Stimulated activated naive CD8-positive, alpha-beta T cell treated with anti-CD3 and anti-CD28 coated beads, Interleukin-15, Interleukin-2, amounts not matched to agents 100 U/mL and 50 U/mL, for 24 hours (primary cell): ENCODE measurements at regions not wholly inside any gene's neighbourhood (a gene's known extent, or its start where the extent isn't known, plus 50 kb on each side); places are given as distances from the start of the nearest gene placed in this dataset.
"Not testable (repeated sequence)": the region's sequence is repeated elsewhere in the genome, so short reads cannot be mapped to it uniquely, and the experiment has no call there.

Source experiments
- ATAC-seq: fragments of 150-1000 bp; cut with Tn5 transposase; one replicate; pipeline ENCODE4 v1.10.0; 2021
- DNase-seq: peaks from one replicate; pipeline ENCODE4 v3.0.0; 2021

GRCh38 chr3:26145769-26146168 is 355.9 kb downstream of the OXSM start:
- DNase-seq: no peak
- ATAC-seq: no peak

- DNase-seq, ATAC-seq: not testable (repeated sequence)
Measured at GRCh38 chr3:26157428-26157827, 367.5 kb downstream of the OXSM start.

GRCh38 chr3:26171006-26171405 is 381.1 kb downstream of the OXSM start:
- DNase-seq (no peak), ATAC-seq (no peak)

- no peak for ATAC-seq
- no peak for DNase-seq
Measured at GRCh38 chr3:26191556-26191955, 401.7 kb downstream of the OXSM start.

- no peak for ATAC-seq
- DNase-seq: no peak
Measured at GRCh38 chr3:26193558-26193957, 403.7 kb downstream of the OXSM start.

GRCh38 chr3:26196781-26197180 is 406.9 kb downstream of the OXSM start:
- ATAC-seq: no peak
- DNase-seq: no peak

GRCh38 chr3:26198609-26199008 is 408.7 kb downstream of the OXSM start:
- DNase-seq: no peak
- ATAC-seq: no peak

GRCh38 chr3:26202169-26202568 is 412.3 kb downstream of the OXSM start:
- DNase-seq (no peak), ATAC-seq (no peak)

- ATAC-seq (no peak), DNase-seq (no peak)
Measured at GRCh38 chr3:26205475-26205874, 415.6 kb downstream of the OXSM start.

- no peak for DNase-seq
- ATAC-seq: no peak
Measured at GRCh38 chr3:26208201-26208600, 414.4 kb upstream of the LRRC3B start.

GRCh38 chr3:26229801-26230200 is 392.8 kb upstream of the LRRC3B start:
- ATAC-seq: no peak
- no peak for DNase-seq

GRCh38 chr3:26233374-26233773 is 389.2 kb upstream of the LRRC3B start:
- no peak for DNase-seq
- no peak for ATAC-seq

- ATAC-seq (no peak), DNase-seq (no peak)
Measured at GRCh38 chr3:26236531-26236930, 386.0 kb upstream of the LRRC3B start.

GRCh38 chr3:26237036-26237682 is 385.4 kb upstream of the LRRC3B start:
- ATAC-seq: no peak
- DNase-seq: no peak

GRCh38 chr3:26244586-26244985 is 378.0 kb upstream of the LRRC3B start:
- not testable (repeated sequence) for DNase-seq, ATAC-seq

- no peak for ATAC-seq
- no peak for DNase-seq
Measured at GRCh38 chr3:26245236-26245635, 377.3 kb upstream of the LRRC3B start.

GRCh38 chr3:26246901-26247300 is 375.7 kb upstream of the LRRC3B start:
- DNase-seq (no peak), ATAC-seq (no peak)

GRCh38 chr3:26247712-26248111 is 374.9 kb upstream of the LRRC3B start:
- DNase-seq: no peak
- ATAC-seq: no peak

- ATAC-seq (no peak), DNase-seq (no peak)
Measured at GRCh38 chr3:26252001-26252400, 370.6 kb upstream of the LRRC3B start.

- no peak for ATAC-seq
- DNase-seq: no peak
Measured at GRCh38 chr3:26256224-26256623, 366.3 kb upstream of the LRRC3B start.

GRCh38 chr3:26259176-26259575 is 363.4 kb upstream of the LRRC3B start:
- ATAC-seq: no peak
- DNase-seq: no peak

- DNase-seq: no peak
Measured at GRCh38 chr3:26260139-26260538, 362.4 kb upstream of the LRRC3B start.

GRCh38 chr3:26264708-26265107 is 357.9 kb upstream of the LRRC3B start:
- DNase-seq: no peak

More at GRCh38 chr3:26260139-26260538, 362.4 kb upstream of the LRRC3B start:
- no peak for ATAC-seq

GRCh38 chr3:26271848-26272247 is 350.7 kb upstream of the LRRC3B start:
- ATAC-seq (no peak), DNase-seq (no peak)

More at GRCh38 chr3:26264708-26265107, 357.9 kb upstream of the LRRC3B start:
- no peak for ATAC-seq

- ATAC-seq: no peak
- no peak for DNase-seq
Measured at GRCh38 chr3:26273196-26273595, 349.4 kb upstream of the LRRC3B start.
